PC-3 (cell line): ENCODE measurements at regions not wholly inside any gene's neighbourhood (a gene's known extent, or its start where the extent isn't known, plus 50 kb on each side); places are given as distances from the start of the nearest gene placed in this dataset.

Source experiments
- ATAC-seq: fragments of 200-7000 bp; cut with Tn5 transposase; 2 replicates; pipeline ENCODE4 v1.9.1; 2020; ENCODE audit warnings: mild to moderate bottlenecking, moderate library complexity
- BruUV-seq: library from RNA; stranded (reverse); fragments of 400-500 nt; replicated peaks from 2 replicates; lab custom pipeline; 2021; lab: Mats Ljungman, UMichigan
- CTCF ChIA-PET: fragments of 300-600 bp; sonication (Branson Sonifier 250); formaldehyde crosslinking; loops from one replicate; lab custom pipeline; 2022; ENCODE audit warnings: antibody characterized with exemption; lab: Charles Lee
- POLR2A ChIA-PET: fragments of 300-600 bp; sonication (Branson Sonifier 250); formaldehyde crosslinking; loops from one replicate; lab custom pipeline; 2022; ENCODE audit warnings: antibody characterized with exemption; ENCODE audit not compliant: unreplicated experiment; lab: Charles Lee
- DNase-seq: peaks from one replicate; pipeline ENCODE4 v3.0.0-alpha.2; 2015
- H2AFZ ChIP-seq: fragments of 300-600 bp; sonication (generic); 2 replicates; pipeline ENCODE4 v1.6.0; 2016; ENCODE audit warnings: antibody characterized with exemption, low read length
- H3F3A ChIP-seq: fragments of 300-600 bp; sonication (generic); one replicate; pipeline ENCODE4 v1.6.0; 2017; ENCODE audit warnings: antibody characterized with exemption, low read length, control low read depth, mild to moderate bottlenecking; ENCODE audit not compliant: unreplicated experiment
- H3K27ac ChIP-seq: fragments of 300-600 bp; sonication (generic); 2 replicates; pipeline ENCODE4 v1.5.1; 2016; ENCODE audit warnings: mild to moderate bottlenecking, low read length
- H3K27me3 ChIP-seq: fragments of 300-600 bp; sonication (generic); 2 replicates; pipeline ENCODE4 v1.6.1; 2016; ENCODE audit warnings: low read length, mixed read lengths
- H3K36me3 ChIP-seq: fragments of 300-600 bp; sonication (generic); 2 replicates; pipeline ENCODE4 v1.6.1; 2016; ENCODE audit warnings: low read depth, mixed run types, low read length, mixed read lengths
- H3K4me1 ChIP-seq: fragments of 300-600 bp; sonication (generic); 2 replicates; pipeline ENCODE4 v1.5.1; 2016; ENCODE audit warnings: low read length; ENCODE audit not compliant: insufficient read depth
- H3K4me2 ChIP-seq: fragments of 300-600 bp; sonication (generic); 2 replicates; pipeline ENCODE4 v1.6.0; 2016; ENCODE audit warnings: low read length
- H3K4me3 ChIP-seq: fragments of 300-600 bp; sonication (generic); 2 replicates; pipeline ENCODE4 v1.5.1; 2016; ENCODE audit warnings: mild to moderate bottlenecking, low read length, mixed read lengths
- H3K79me2 ChIP-seq: fragments of 300-600 bp; sonication (generic); 2 replicates; pipeline ENCODE4 v1.6.1; 2017; ENCODE audit warnings: low read length, mixed read lengths
- H3K9ac ChIP-seq: fragments of 300-600 bp; sonication (generic); 2 replicates; pipeline ENCODE4 v1.6.0; 2016; ENCODE audit warnings: mild to moderate bottlenecking, low read length
- H3K9me2 ChIP-seq: fragments of 300-600 bp; sonication (generic); replicated peaks from 2 replicates; pipeline ENCODE4 v1.6.1; 2016; ENCODE audit warnings: mixed run types, low read length, mixed read lengths
- H3K9me3 ChIP-seq: fragments of 300-600 bp; sonication (generic); 2 replicates; pipeline ENCODE4 v1.6.1; 2016; ENCODE audit warnings: low read length, mixed read lengths
- H4K20me1 ChIP-seq: fragments of 300-600 bp; sonication (generic); 2 replicates; pipeline ENCODE4 v1.6.1; 2016; ENCODE audit warnings: low read length, mixed read lengths
- CTCF ChIP-seq: fragments of 300-600 bp; sonication (generic); conservative IDR thresholded peaks from 2 replicates; pipeline ENCODE4 v1.5.1; 2017; ENCODE audit warnings: antibody characterized with exemption, low read depth, mild to moderate bottlenecking, low read length
- EZH2 ChIP-seq: fragments of 300-600 bp; sonication (generic); IDR thresholded peaks from one replicate; pipeline ENCODE4 v1.6.1; 2017; ENCODE audit warnings: antibody characterized with exemption, mild to moderate bottlenecking, low read length; ENCODE audit not compliant: unreplicated experiment
- EZH2phosphoT487 ChIP-seq: fragments of 300-600 bp; sonication (generic); IDR thresholded peaks from 2 replicates; pipeline ENCODE4 v1.6.1; 2018; ENCODE audit warnings: mild to moderate bottlenecking, antibody characterized with exemption, low read length, borderline replicate concordance
- intact Hi-C: fragments of 100-400 bp; cut with micrococcal nuclease; formaldehyde crosslinking; loops from 2 replicates; pipeline ENCODE4 v1.9.0; 2023

- Histone ChIP-seq H3K36me3 (no peaks in the 10 kb centered on the region), H3K4me1 (no peaks in the 10 kb centered on the region), H3K27me3 (peaks cover 20% of the 10 kb centered on the region; the same call in 1 of the 2 replicates), H3K9me3 (no peaks in the 10 kb centered on the region), H3K9ac (no peak overlapping the region), H3K27ac (no peak overlapping the region), H4K20me1 (no peaks in the 10 kb centered on the region), H3K4me3 (no peak overlapping the region), H2AFZ (no peak overlapping the region), H3K4me2 (no peak overlapping the region), H3K79me2 (no peaks in the 10 kb centered on the region), H3K9me2 (no peaks in the 10 kb centered on the region), H3F3A (no peaks in the 10 kb centered on the region)
- ATAC-seq, result no peak
- no peak for DNase-seq
- CTCF ChIA-PET, result no interaction called here
- intact Hi-C loops, result no loop called here
- no TSS peak for BruUV-seq
- POLR2A ChIA-PET, result no interaction called here
- TF ChIP-seq EZH2phosphoT487, result no peak
- TF ChIP-seq CTCF, result no peak
- no peak for TF ChIP-seq EZH2
Observed at GRCh38 chr14:99042381-99043266, 229.4 kb downstream of the BCL11B start.

- ATAC-seq (no peak), DNase-seq (no peak)
- BruUV-seq, result no TSS peak
- Histone ChIP-seq H3K36me3 (no peaks in the 10 kb centered on the region), H3K9me3 (no peaks in the 10 kb centered on the region), H3K9ac (no peak overlapping the region), H2AFZ (no peak overlapping the region), H3K4me2 (no peak overlapping the region), H3K9me2 (no peaks in the 10 kb centered on the region), H3F3A (no peaks in the 10 kb centered on the region), H3K27ac (no peak overlapping the region), H3K4me3 (no peak overlapping the region), H3K4me1 (no peaks in the 10 kb centered on the region), H4K20me1 (no peaks in the 10 kb centered on the region), H3K79me2 (no peaks in the 10 kb centered on the region), H3K27me3 (peaks cover 20% of the 10 kb centered on the region; the same call in 1 of the 2 replicates)
- ChIA-PET POLR2A (no interaction called here), CTCF (no interaction called here)
- no peak for TF ChIP-seq CTCF
- intact Hi-C loops, result no loop called here
Observed at GRCh38 chr14:99043267-99043615, 228.8 kb downstream of the BCL11B start.

GRCh38 chr14:99043756-99044155 is 228.2 kb downstream of the BCL11B start:
- Histone ChIP-seq H4K20me1 (no peaks in the 10 kb centered on the region), H3K4me2 (no peak overlapping the region), H3K9ac (no peak overlapping the region), H2AFZ (no peak overlapping the region), H3K9me2 (no peaks in the 10 kb centered on the region), H3K9me3 (no peaks in the 10 kb centered on the region), H3K4me1 (no peaks in the 10 kb centered on the region), H3K36me3 (no peaks in the 10 kb centered on the region), H3K27ac (no peak overlapping the region), H3F3A (no peaks in the 10 kb centered on the region), H3K4me3 (no peak overlapping the region), H3K79me2 (no peaks in the 10 kb centered on the region), H3K27me3 (peaks cover 20% of the 10 kb centered on the region; the same call in 1 of the 2 replicates)
- ATAC-seq, result no peak
- no TSS peak for BruUV-seq
- TF ChIP-seq EZH2phosphoT487 (no peak), CTCF (no peak), EZH2 (no peak)
- POLR2A ChIA-PET, result no interaction called here
- intact Hi-C loops, result no loop called here
- no peak for DNase-seq
- CTCF ChIA-PET, result no interaction called here
